ENCODE measurements at regions not wholly inside any gene's neighbourhood (a gene's known extent, or its start where the extent isn't known, plus 50 kb on each side); places are given as distances from the start of the nearest gene placed in this dataset.
"Not testable (repeated sequence)": the region's sequence is repeated elsewhere in the genome, so short reads cannot be mapped to it uniquely, and the experiment has no call there.

DNA sequence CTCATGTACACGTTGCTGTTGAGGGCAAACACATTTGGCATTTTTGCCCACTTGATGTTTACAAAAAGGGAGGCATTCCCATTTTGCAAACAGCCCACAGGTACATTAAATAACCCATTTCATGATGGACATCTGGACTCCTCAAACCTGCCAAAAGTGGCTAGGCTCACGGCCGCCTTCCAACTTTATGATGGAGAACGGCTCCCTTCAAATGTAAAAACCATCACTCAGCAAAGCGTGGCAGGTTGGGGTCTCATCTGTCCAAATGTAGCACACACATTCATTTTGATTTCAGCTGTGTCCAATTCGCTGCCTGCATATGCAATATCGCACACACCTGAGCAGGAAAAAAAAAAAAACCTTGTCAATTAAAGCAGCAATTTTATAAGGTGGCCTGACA, 417.8 kb downstream of the TMEM114 start:
- DNase-seq (ENCODE audit: extremely low read depth in 1 of 11, low read depth in 9 of 11, low spot score in 4 of 11), result no peak

DNA sequence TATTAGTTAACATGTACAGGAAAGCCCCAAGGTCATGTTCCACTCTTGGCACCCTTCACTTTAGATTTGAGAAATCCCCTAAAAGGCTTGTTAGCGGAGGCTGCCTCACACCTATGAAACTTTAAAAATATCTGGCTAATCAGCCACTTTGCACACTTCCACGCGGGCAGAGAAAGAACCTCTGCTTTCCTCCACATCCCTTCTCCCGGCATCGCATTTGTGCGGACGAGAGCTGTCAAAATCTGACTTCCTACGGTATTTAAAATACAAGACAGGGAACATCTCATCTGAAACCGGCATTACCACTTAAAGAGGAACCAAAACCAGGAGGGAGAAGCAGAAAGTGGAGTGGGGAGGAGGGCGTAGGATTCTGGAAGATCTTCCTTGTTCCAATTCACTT, 422.3 kb downstream of the TMEM114 start:
- no peak for DNase-seq (ENCODE audit: extremely low read depth in 1 of 11, low read depth in 9 of 11, low spot score in 4 of 11)

DNA sequence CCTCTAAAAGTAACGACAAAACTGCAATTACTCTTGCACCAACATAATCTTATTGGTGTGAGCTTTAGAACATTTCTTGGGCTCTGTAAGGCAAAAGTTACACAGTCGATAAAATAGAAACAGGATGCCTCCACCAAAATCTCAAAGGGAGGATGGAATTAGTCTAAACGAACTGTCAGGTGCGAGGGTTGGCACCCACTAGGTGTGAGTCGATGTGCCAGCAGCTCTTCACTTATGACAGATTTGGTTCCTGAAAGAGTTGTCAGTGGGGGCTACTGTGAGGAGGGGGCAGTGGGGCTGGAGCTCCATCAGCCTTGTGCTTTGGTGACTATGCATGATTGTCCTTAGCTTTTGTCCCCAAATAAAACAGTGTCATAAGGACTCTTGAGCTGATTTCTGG, 422.9 kb downstream of the TMEM114 start:
- DNase-seq (ENCODE audit: extremely low read depth in 1 of 11, low read depth in 9 of 11, low spot score in 4 of 11), result no peak

DNA sequence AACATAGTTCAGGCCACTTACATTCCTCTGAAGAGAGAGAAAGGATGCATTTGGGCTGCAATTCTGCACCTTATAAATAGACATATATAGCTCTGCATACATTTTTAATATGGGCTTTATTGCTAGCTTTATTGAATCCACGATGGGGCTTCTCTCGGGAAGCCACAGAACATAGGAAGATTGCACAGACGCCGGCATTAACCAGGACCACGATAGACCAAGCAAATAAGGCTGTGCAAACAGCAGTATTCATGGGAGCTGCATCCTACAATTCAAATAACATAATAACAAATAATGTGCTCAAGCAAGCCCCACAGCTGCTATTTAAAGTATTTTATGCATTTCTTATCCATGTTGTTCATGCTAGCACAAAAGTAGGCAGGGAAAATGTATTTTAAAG, 432.3 kb downstream of the TMEM114 start:
- no peak for DNase-seq (ENCODE audit: extremely low read depth in 1 of 11, low read depth in 9 of 11, low spot score in 4 of 11)

DNA sequence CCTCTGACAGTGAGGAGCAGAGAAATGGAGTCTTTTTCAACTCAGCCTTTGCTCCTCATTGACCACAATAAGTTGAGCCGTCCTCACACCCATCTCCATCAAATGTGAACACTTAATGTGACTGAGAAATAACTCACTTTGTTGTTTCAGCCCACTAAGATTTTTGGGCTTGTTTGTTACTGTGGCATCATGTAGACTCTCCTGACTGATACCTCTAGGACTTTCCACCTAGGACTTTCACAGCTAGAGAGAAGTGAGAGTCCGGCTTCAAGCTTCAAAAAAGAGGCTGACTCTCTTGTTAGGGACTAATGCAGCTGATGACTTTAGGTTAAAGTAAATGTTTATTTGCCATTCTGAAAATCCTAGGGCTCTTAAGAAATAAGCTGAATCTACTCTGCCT, 435.0 kb downstream of the TMEM114 start:
- no peak for DNase-seq (ENCODE audit: extremely low read depth in 1 of 11, low read depth in 9 of 11, low spot score in 4 of 11)

DNA sequence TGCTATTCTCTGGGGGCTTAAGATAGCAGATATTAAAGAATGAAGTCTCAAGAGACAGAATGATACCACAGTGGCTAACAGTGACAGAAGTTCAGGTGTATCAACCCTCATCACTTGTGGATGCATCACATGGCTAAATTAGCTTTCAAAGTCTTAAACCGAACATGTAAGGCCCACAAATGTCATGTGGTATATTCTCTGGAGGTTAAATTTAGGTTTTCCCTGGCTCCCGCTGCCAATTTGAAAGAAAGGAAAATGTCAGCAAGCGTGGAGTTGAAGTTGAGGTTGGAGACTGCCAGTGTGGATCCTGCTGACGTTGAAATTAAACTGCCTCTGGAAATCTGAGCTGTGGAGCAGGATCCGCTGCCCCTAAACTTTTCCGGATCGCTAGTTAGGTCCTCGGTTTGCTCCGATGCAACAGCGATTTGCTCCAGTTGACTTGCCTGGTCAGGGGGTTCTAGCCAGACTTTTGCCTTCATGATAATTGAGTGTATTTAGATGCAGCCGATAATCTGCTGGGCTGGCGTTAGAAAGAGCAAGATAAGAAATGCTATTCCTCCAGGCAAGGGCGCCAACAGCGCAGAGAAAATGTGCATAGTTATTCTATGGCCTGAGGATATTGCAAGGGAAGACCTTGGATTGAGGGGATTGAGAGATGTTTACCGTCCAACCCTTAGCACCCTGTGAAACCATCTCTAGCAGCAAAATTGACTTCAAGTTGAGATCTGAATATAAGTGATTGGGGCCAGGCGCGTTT, 443.9 kb downstream of the TMEM114 start:
- no peak for DNase-seq (ENCODE audit: extremely low read depth in 1 of 11, low read depth in 9 of 11, low spot score in 4 of 11)

DNA sequence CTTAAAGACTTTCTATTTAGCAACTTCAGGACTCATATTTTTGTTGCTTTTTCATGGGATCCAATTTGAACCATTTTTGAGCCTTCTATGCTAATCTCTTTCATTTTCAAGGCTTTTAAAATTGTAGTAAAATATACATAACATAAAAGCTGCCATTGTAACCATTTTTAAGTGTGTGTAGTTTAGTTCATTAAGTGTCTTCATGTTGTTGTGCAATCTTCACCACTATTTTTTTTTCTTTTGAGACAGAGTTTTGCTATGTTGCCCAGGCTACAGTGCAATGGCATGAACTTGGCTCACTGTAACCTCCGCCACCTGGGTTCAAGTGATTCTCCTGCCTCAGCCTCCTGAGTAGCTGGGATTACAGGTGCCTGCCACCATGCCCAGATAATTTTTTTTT, 451.6 kb downstream of the TMEM114 start:
- no peak for DNase-seq (ENCODE audit: extremely low read depth in 1 of 11, low read depth in 9 of 11, low spot score in 4 of 11)

DNA sequence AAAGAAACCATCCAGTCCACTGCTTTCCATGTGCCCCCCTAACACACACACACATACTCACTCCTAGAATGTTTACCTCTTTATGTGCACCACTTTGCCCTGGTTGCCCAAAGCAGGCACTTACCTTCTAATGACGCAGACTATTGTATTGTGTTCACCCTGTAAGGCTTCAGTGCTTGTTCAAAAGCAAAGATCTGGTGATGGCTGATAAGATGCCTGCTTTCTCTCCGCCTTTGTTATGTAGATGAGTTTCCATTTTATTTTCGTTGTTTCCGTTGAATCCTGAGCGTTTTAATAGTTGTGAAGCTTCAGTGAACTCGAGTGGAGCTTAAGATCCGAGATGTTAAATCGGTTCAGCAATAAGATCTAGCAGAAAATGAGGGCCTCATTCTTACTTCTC, 452.7 kb downstream of the TMEM114 start:
- no peak for DNase-seq (ENCODE audit: extremely low read depth in 1 of 11, low read depth in 9 of 11, low spot score in 4 of 11)

DNA sequence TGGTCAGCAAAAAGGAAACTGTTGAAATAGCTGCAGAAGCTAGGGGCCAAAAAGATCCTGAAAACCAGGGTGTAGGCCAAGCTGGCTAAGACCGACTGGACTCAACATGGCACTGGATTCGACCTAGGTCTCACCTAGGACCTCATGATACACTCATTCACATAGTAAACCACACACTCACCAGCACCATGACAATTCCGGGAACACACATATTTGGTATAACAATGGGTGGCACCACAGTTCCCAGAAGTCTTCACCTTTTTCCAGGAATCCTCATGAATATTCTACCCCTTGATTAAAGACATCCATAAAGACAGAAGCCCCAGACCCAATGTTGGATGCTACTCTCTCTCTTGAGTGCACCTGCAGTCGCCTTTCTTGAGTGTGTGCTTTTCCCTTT, 460.1 kb downstream of the TMEM114 start:
- DNase-seq (ENCODE audit: extremely low read depth in 1 of 11, low read depth in 9 of 11, low spot score in 4 of 11), result no peak

DNA sequence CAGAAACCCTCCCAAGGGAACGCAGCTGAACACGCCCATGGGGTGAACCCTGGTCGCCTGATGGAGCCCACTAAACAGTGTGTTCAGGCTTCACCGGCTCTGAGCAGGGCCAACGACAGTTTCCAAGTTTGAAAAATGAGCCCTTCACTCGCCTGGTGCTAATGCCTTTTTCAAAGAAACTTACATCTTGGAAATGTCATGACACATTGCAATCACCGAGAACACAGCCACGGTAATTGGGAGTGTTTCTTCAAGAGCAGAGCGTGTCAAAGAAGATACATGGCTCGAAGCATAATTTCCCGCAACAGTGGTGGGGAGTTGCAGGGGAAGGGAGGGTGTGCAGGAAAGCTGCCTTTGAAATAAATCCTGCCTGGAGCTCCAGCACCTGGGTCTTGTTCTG, 463.2 kb downstream of the TMEM114 start:
- peak in 5 of 11 donors; percentile 2 to 20 (median 9) for DNase-seq (ENCODE audit: extremely low read depth in 1 of 11, low read depth in 9 of 11, low spot score in 4 of 11)

DNA sequence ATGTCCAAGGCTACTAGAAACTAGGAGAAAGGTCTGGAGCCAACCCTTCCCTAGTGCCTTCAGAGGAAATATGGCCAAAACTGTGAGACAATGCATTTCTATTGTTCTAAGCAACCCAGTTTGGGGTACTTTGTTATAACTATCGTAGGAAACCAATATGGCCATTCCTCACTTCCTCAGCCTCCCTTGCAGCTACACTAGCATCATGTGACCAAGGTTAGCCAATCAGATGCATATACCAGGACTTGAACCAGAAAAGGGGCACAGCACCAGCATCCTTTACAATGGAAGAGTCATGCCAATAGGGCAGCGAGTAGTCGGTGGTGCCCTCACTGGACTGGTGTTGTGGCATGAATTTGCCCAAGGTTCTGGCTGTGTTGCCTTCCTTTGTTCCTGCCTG, 464.0 kb downstream of the TMEM114 start:
- DNase-seq (ENCODE audit: extremely low read depth in 1 of 11, low read depth in 9 of 11, low spot score in 4 of 11), result no peak

DNA sequence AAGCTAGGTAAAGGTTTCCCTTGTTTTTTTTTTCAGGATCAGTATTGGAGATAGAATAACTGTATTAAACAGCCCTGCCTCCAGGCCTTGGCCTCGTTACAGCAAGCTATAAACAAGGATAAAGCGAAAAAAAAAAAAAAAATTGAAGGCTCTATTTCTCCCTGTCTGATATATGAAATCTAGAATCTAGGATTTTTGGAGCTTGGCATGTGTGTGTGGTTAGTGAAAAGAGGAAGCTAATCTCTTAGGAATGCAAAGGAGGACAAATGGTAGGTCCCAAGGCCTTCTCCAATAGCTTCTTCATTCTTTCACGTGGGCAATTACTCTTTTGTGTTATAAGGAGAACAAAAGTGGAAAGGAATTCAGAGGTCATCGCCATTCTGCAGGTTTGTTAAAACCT, 470.3 kb downstream of the TMEM114 start:
- no peak for DNase-seq (ENCODE audit: extremely low read depth in 1 of 11, low read depth in 9 of 11, low spot score in 4 of 11)

DNA sequence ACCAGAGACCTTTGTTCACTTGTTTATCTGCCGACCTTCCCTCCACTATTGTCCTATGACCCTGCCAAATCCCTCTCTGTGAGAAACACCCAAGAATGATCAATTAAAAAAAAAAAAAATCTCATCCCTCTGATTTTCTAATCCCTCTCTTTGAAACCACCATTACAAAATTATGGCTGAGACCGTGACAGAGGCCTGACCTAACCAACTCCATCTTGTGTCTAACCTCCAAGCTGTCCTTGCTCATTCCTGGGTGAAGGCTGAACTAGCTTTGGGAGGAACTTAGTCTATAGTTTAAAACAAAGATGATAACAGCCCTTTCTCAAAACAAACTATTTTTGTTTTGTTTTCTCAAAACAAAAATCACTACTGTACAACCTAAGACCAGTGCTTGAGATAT, 474.5 kb downstream of the TMEM114 start:
- DNase-seq (ENCODE audit: extremely low read depth in 1 of 11, low read depth in 9 of 11, low spot score in 4 of 11), result no peak

DNA sequence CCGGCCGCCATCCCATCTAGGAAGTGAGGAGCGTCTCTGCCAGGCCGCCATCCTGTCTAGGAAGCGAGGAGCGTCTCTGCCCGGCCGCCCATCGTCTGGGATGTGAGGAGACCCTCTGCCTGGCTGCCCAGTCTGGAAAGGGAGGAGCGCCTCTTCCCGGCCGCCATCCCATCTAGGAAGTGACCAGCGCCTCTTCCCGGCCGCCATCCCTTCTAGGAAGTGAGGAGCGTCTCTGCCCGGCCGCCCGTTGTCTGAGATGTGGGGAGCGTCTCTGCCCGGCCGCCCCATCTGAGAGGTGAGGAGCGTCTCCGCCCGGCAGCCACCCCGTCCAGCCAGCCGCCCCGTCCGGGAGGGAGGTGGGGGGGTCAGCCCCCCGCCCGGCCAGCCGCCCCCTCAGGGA, 475.4 kb downstream of the TMEM114 start:
- DNase-seq (ENCODE audit: extremely low read depth in 1 of 11, low read depth in 9 of 11, low spot score in 4 of 11), result not testable (repeated sequence)

DNA sequence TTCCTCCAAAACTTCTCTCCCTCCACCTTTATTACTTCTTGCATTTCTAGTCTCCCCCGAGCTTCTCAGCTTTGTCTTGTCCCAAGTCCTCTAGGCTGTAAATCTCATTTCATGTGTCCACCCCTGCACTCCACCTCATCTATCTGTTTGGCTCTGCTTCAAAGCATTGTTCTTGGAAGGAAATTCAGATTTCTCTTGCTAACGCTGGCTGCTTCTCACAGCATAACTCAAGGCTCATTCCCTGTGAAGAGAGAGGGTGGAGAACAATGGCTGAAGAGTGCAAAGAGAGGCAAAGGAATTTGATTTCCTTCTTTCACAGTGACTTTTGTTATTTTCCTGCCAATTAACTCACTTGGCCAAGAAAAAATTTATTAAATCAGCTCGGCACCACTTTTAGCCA, 476.5 kb downstream of the TMEM114 start:
- no peak for DNase-seq (ENCODE audit: extremely low read depth in 1 of 11, low read depth in 9 of 11, low spot score in 4 of 11)

DNA sequence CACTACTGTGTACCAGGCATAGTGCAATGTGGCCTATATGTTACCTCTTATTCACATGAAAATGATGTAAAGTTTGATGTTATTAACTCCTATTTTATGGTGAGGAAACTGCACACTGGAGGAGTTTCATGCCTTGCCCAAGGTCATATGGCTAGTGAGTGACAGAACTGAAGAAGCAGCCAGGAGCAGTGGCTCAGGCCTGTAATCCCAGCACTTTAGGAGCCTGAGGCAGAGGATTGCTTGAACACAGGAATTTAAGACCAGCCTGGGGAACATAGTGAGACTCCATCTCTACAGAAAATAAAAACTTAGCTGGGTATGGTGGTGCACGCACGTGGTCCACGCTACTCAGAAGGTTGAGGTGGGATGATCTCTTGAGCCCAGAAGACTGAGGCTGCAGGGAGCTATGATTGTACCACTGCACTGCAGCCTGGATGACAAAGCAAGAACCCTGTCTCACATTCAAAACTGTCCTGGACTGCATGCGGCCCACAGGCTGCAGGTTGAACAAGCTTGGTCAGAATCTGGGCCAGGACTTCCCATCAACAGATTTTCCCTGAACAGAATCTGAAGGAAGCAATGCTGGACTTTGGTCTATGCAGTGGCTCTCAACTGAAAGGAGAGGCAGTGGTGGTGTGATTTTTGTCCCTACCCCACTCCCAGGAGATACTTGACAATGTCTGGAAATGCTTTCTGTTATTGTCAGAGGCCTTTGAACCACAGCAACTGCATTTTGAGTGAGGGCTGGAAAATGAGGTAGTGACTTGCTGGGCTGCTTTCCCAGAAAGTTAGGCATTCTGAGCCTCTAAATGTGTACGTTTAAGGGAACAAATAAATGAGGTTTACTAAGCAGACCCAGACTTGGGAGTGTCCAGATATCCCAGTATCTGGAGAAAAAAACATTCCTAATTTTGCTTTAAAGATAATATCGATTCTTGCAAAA, 479.5 kb downstream of the TMEM114 start:
- no peak for DNase-seq (ENCODE audit: extremely low read depth in 1 of 11, low read depth in 9 of 11, low spot score in 4 of 11)

DNA sequence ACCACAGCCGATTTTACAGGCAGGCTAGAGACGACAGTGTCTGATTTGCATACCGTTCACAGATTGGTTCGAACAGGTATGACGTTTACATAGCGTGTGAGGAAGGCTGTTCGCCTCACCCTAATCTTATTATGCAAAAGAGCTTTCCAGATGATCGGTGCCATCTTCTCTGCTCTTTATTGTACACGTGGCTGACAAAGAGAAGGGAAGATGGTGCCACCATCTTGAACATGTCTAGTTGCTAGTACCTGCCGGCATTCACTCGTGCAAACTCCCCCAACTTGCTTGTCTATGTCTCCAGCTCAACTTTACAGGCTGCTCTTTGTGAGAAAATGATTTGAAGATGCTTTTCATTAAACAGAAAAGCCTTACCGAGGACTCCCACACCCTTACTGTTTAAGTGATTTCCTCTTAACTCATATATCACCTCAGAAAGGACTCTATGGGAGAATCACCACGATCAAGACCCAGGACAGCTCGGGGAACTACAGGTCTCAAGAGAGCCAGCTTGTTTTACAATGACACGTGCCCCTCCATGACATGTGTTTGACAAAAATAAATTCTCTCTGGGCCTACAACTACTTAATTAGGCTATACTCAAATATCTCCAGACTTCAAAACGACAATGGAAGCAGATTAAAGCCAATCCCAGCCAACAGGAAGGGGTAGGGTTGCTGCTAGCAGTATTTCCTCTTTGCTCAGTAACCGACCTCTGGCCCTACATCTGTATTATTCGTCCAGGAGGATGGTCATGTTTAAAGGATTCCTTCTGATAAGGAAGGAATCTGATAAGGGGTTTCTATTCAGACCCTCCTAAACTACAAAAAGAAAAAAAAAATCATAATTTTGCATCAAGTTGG, 480.6 kb downstream of the TMEM114 start:
- DNase-seq (ENCODE audit: extremely low read depth in 1 of 11, low read depth in 9 of 11, low spot score in 4 of 11), result no peak

DNA sequence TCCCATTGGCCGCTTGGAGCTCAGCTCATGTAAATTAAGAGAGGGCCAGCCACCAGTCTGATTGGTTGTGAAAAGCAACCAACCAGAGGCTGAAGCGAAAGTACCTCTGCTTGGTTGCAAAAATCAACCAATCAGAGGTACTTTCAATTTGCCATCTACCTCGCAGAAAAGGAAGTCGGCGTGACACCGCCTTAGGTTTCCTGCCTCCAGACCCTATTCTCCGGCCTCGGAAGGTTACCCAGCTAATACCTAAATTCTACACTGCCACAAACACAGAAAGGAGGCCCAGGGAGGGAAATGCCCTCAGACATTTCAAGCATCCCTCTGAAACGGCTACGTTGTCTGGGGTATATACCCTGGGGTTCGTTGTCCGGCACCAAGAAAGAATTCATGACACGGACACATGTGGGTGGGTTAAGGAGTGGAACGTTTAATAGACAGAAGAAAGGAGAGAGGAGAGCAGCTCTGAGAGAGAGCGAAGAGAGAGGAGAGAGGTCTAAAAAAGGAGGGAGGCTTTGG, 481.3 kb downstream of the TMEM114 start:
- DNase-seq (ENCODE audit: extremely low read depth in 1 of 11, low read depth in 9 of 11, low spot score in 4 of 11), result no peak

DNA sequence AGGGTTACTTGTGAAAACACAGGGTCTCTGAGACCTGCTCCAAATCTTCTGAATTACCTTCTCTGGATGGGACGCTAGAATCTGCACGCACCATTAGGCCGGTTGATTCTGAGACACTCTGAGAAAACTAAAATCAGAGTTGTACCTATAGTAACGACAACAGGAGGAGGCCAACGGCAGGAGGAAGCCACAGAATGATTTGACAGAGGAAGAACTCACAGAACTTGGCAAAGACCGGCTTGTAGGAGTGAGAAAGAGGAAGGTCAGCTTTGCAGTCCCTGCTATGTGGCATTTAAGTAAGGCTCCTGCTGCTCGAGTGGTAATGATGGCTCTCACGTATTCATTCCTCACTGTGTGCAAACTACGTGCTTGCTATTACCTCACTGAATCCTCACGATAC, 483.0 kb downstream of the TMEM114 start:
- no peak for DNase-seq (ENCODE audit: extremely low read depth in 1 of 11, low read depth in 9 of 11, low spot score in 4 of 11)
